Naive thymus-derived CD8-positive, alpha-beta T cell (primary cell): ENCODE measurements at regions not wholly inside any gene's neighbourhood (a gene's known extent, or its start where the extent isn't known, plus 50 kb on each side); places are given as distances from the start of the nearest gene placed in this dataset.

Experiments
- ATAC-seq, 2 donors: fragments of 150-1000 bp; cut with Tn5 transposase in 1 of 2; sonication (Bioruptor Pico), chemical (Tn5 transposase) in 1 of 2; 1 replicate in 1 of 2; 2 replicates in 1 of 2; pipeline ENCODE4 v1.10.0; 2021; ENCODE audit warnings: mild to moderate bottlenecking in 2 of 2, moderate library complexity in 2 of 2
- POLR2A ChIA-PET: fragments of 350-600 bp; sonication (Branson Sonifier 250); formaldehyde crosslinking; loops from one replicate; lab custom pipeline; 2021; ENCODE audit warnings: antibody characterized with exemption; lab: Charles Lee
- DNase-seq, 10 donors: peaks; one replicate each; pipeline versions ENCODE4 v3.0.0 to v3.0.0-alpha.2; 2020 to 2022
- H3K27ac Mint-ChIP-seq, 10 donors: one replicate each; pipeline ENCODE4 v1.8.0; 2020 to 2022; ENCODE audit warnings: mild to moderate bottlenecking in 10 of 10, mixed read lengths in 10 of 10, moderate library complexity in 4 of 10, inconsistent platforms in 1 of 10
- H3K27me3 Mint-ChIP-seq, 5 donors: one replicate each; pipeline ENCODE4 v1.8.0; 2021 to 2022; ENCODE audit warnings: mixed read lengths in 5 of 5
- H3K36me3 Mint-ChIP-seq, 3 donors: one replicate each; pipeline ENCODE4 v1.8.0; 2020 to 2022; ENCODE audit warnings: mixed read lengths in 3 of 3, mild to moderate bottlenecking in 2 of 3, inconsistent platforms in 1 of 3
- H3K4me1 Mint-ChIP-seq, 4 donors: one replicate each; pipeline ENCODE4 v1.8.0; 2021 to 2022; ENCODE audit warnings: mixed read lengths in 4 of 4
- H3K4me3 Mint-ChIP-seq, 10 donors: one replicate each; pipeline ENCODE4 v1.8.0; 2020 to 2022; ENCODE audit warnings: mild to moderate bottlenecking in 10 of 10, mixed read lengths in 10 of 10, moderate library complexity in 6 of 10, inconsistent platforms in 1 of 10
- H3K9me3 Mint-ChIP-seq, 9 donors: one replicate each; pipeline ENCODE4 v1.8.0; 2020 to 2022; ENCODE audit warnings: mixed read lengths in 9 of 9, mild to moderate bottlenecking in 3 of 9, inconsistent platforms in 1 of 9, moderate library complexity in 1 of 9

DNA sequence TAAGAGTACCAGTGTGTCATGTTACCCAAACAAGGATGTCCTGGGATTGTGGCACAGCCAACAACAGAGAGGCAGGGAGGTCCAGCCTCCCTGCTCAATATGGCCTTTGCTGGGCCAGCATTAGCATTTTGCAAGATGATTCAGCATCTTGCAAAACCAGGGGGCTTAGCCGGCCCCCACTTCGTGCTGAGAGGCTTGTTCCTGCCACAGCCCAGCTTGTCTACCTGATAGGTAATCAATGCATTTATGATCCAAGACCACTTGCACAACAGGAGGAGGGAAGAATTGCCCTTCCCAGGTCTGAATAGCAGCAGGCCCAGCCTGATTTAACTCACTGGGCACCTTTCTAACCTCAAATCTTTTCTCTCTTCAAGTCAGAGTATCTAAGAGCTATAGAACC, 189.0 kb upstream of the SYT13 start:
- no peak for DNase-seq
- H3K4me3 Mint-ChIP-seq: no peak overlapping the region
- no peak overlapping the region for H3K27ac Mint-ChIP-seq
- H3K4me1 Mint-ChIP-seq: no peaks in the 10 kb centered on the region
- no peaks in the 10 kb centered on the region for H3K9me3 Mint-ChIP-seq
- peaks cover 7 to 18% (median 13%) of the 10 kb centered on the region in 5 donors for H3K27me3 Mint-ChIP-seq
- POLR2A ChIA-PET: no interaction called here
- ATAC-seq: no peak
- H3K36me3 Mint-ChIP-seq: no peaks in the 10 kb centered on the region

DNA sequence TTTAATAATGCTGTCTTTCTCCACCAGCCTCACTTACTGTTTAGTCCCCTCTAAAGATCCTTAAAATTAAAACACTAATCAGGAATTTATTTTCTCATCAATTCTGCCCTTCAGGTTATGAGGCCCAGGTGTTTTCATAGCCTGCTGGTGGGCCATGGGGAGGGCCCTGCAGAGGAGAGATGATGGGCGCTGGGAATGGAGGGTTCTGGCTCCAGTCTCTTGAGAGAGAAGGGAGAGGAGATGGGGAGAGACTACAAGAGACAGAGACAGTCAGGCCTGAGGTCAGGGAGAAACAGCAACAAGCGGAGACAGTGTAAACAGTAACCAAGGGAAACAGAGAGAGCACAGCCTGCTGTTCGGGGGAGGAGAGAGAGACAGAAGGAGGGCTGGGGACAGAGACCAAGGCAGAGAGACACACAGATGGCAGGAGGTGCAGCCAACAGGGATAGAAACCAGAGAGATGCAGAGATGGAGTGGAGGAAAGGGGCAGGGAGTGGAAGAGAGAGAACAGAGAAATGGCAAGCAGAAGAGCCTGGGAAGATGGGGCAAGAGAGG, 187.3 kb upstream of the SYT13 start:
- Mint-ChIP-seq H3K27me3 (peaks cover 0 to 14% (median 8%) of the 10 kb centered on the region in 5 donors), H3K9me3 (no peaks in the 10 kb centered on the region), H3K27ac (no peak overlapping the region), H3K36me3 (no peaks in the 10 kb centered on the region), H3K4me3 (no peak overlapping the region), H3K4me1 (no peaks in the 10 kb centered on the region)
- DNase-seq: no peak
- POLR2A ChIA-PET: no interaction called here
- ATAC-seq: no peak

DNA sequence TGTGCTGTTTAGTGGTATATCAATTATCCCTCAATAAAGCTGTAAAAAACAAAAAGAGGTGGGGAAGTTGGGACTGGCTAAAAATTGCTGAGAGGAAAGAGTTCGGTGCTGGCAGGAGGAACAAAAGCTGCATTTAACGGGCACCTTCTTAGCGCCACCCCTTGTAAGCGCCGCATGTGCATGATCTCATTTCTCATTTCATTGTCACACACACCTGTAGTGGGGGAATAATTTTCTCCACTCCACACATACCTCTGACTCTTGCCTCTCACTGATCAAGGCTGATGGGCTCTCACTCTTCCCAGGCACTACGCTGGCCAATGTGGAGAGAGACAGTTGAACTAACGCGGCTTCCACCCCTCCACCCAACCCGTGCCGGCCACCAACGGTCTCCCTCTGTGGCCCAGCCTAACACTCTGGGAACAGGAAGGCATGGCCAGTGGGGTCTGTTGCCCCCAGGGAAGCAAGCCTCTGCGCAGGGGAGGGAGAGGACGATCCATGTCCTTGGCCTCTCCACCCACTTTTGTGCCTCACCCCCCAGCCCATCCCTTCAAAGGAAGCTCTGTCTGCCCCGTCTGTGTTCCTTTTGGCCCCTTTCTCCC, 186.7 kb upstream of the SYT13 start:
- H3K27ac Mint-ChIP-seq: no peak overlapping the region
- POLR2A ChIA-PET: no interaction called here
- DNase-seq: no peak
- H3K27me3 Mint-ChIP-seq: peaks cover 0 to 10% (median 7%) of the 10 kb centered on the region in 5 donors
- no peaks in the 10 kb centered on the region for H3K9me3 Mint-ChIP-seq
- H3K4me3 Mint-ChIP-seq: no peak overlapping the region
- no peaks in the 10 kb centered on the region for H3K4me1 Mint-ChIP-seq
- ATAC-seq: no peak
- H3K36me3 Mint-ChIP-seq: no peaks in the 10 kb centered on the region

DNA sequence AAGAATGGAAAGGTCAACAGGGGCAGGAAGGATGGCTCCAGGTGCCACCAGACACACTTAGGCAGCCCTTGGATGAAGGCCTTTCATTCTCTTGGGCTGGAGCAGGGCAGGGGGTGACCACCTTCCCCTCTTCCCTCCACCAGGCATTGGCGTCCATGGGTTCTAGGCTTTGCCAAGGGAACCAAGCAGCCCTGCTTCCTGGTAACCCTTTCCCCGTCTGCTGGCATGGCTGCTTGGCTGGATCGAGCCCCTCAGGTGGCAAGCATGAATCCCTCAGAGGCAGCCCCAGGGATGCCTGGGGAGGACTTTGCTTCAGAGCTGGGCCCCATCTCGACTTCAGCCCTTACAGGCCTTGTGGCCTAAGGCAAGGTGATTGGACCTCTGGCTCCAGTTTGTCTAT, 185.1 kb upstream of the SYT13 start:
- Mint-ChIP-seq H3K27me3 (peaks cover 0 to 8% (median 4%) of the 10 kb centered on the region in 5 donors), H3K4me3 (no peak overlapping the region), H3K27ac (no peak overlapping the region), H3K36me3 (no peaks in the 10 kb centered on the region), H3K4me1 (no peaks in the 10 kb centered on the region), H3K9me3 (no peaks in the 10 kb centered on the region)
- no peak for DNase-seq
- no peak for ATAC-seq
- POLR2A ChIA-PET: interaction anchor here (0.6 kb wide), 1 partner anchor 1285 kb away, joined by 3 read pairs; no protein-coding TSS in a partner anchor

DNA sequence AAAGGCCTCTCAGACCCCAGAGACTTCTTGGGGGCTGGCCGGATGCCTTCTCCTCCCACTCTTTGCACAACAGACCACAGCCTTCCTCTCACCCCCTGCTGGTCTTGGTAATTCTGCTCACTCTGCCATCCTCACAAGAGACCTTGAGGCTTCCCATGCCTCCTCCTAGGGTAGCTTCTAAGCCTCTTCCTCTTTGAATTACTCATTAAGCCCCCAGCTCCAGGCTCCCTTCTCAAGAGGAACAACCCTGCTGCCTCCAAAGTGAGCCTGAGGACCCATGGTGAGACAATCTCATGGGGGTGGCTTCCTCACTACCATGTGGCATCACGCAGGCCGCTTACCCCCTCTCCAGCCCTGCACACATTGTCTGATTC, 184.6 kb upstream of the SYT13 start:
- no peak overlapping the region for H3K27ac Mint-ChIP-seq
- peaks cover 0 to 8% (median 4%) of the 10 kb centered on the region in 5 donors for H3K27me3 Mint-ChIP-seq
- no peak for ATAC-seq
- no peak for DNase-seq
- H3K4me3 Mint-ChIP-seq: no peak overlapping the region
- no peaks in the 10 kb centered on the region for H3K4me1 Mint-ChIP-seq
- POLR2A ChIA-PET: no interaction called here
- H3K36me3 Mint-ChIP-seq: no peaks in the 10 kb centered on the region
- no peaks in the 10 kb centered on the region for H3K9me3 Mint-ChIP-seq

GRCh38 chr11:45470151-45470793, 184.1 kb upstream of the SYT13 start:
- POLR2A ChIA-PET: no interaction called here
- Mint-ChIP-seq H3K36me3 (no peaks in the 10 kb centered on the region), H3K4me3 (no peak overlapping the region), H3K27me3 (peaks cover 0 to 8% (median under 1%) of the 10 kb centered on the region in 5 donors), H3K27ac (no peak overlapping the region), H3K4me1 (no peaks in the 10 kb centered on the region), H3K9me3 (no peaks in the 10 kb centered on the region)
- DNase-seq: no peak
- no peak for ATAC-seq

GRCh38 chr11:45468267-45468856, 182.2 kb upstream of the SYT13 start:
- no peak for ATAC-seq
- DNase-seq: no peak
- H3K4me1 Mint-ChIP-seq: no peaks in the 10 kb centered on the region
- H3K27ac Mint-ChIP-seq: peak overlapping the region in 1 of 10 donors; percentile 5
- no peak overlapping the region for H3K4me3 Mint-ChIP-seq
- H3K36me3 Mint-ChIP-seq: no peaks in the 10 kb centered on the region
- H3K9me3 Mint-ChIP-seq: no peaks in the 10 kb centered on the region
- POLR2A ChIA-PET: no interaction called here
- peaks cover 0 to 6% (median 0%) of the 10 kb centered on the region in 5 donors for H3K27me3 Mint-ChIP-seq

GRCh38 chr11:45463541-45463940, 177.4 kb upstream of the SYT13 start:
- no peak overlapping the region for H3K27ac Mint-ChIP-seq
- H3K36me3 Mint-ChIP-seq: no peaks in the 10 kb centered on the region
- no peaks in the 10 kb centered on the region for H3K9me3 Mint-ChIP-seq
- no peak for ATAC-seq
- H3K27me3 Mint-ChIP-seq: peaks cover 0 to 3% (median 0%) of the 10 kb centered on the region in 5 donors
- no peak for DNase-seq
- POLR2A ChIA-PET: no interaction called here
- no peak overlapping the region for H3K4me3 Mint-ChIP-seq
- no peaks in the 10 kb centered on the region for H3K4me1 Mint-ChIP-seq

- DNase-seq: no peak
- Mint-ChIP-seq H3K36me3 (no peaks in the 10 kb centered on the region), H3K9me3 (peaks cover 0 to 4% (median 0%) of the 10 kb centered on the region in 9 donors), H3K4me1 (no peaks in the 10 kb centered on the region), H3K27ac (no peak overlapping the region), H3K4me3 (no peak overlapping the region), H3K27me3 (peaks cover 0 to 18% (median 6%) of the 10 kb centered on the region in 5 donors)
- POLR2A ChIA-PET: no interaction called here
- no peak for ATAC-seq
These were observed 175.4 kb upstream of the SYT13 start for GRCh38 chr11:45461514-45461913.

- Mint-ChIP-seq H3K4me1 (no peaks in the 10 kb centered on the region), H3K4me3 (no peak overlapping the region), H3K27me3 (peaks cover 6 to 27% (median 12%) of the 10 kb centered on the region in 5 donors), H3K27ac (no peak overlapping the region), H3K36me3 (no peaks in the 10 kb centered on the region), H3K9me3 (peaks cover 0 to 4% (median 0%) of the 10 kb centered on the region in 9 donors)
- no peak for ATAC-seq
- DNase-seq: no peak
- POLR2A ChIA-PET: no interaction called here
These were observed 173.3 kb upstream of the SYT13 start for GRCh38 chr11:45459491-45459890.

DNA sequence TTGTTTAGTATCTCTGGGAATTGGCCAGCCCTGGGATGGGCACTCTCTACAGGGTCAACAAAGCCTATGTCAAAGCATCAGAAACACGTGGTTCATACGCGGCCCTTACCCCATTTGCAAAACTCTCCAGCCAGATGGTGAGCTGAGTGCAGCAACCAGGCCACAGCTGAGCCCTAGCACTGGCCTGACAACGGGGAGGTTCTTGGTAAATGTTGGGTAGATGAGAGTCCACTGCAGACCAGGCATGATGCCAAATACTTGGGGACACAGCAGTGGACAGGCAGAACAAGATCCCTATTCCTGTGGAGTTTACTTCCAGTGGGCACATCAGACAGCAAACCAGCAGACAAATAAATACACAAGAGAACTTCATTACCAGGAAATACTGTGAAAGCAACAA, 172.1 kb upstream of the SYT13 start:
- no peaks in the 10 kb centered on the region for H3K36me3 Mint-ChIP-seq
- no peak for ATAC-seq
- peaks cover 0 to 4% (median 0%) of the 10 kb centered on the region in 9 donors for H3K9me3 Mint-ChIP-seq
- peaks cover 6 to 27% (median 12%) of the 10 kb centered on the region in 5 donors for H3K27me3 Mint-ChIP-seq
- H3K4me1 Mint-ChIP-seq: no peaks in the 10 kb centered on the region
- no peak for DNase-seq
- H3K27ac Mint-ChIP-seq: no peak overlapping the region
- POLR2A ChIA-PET: no interaction called here
- H3K4me3 Mint-ChIP-seq: no peak overlapping the region

GRCh38 chr11:45457649-45458048, 171.5 kb upstream of the SYT13 start:
- ATAC-seq (no peak), DNase-seq (no peak)
- no peak overlapping the region for H3K4me3 Mint-ChIP-seq
- peaks cover 0 to 4% (median 0%) of the 10 kb centered on the region in 9 donors for H3K9me3 Mint-ChIP-seq
- H3K27me3 Mint-ChIP-seq: peaks cover 6 to 27% (median 12%) of the 10 kb centered on the region in 5 donors
- POLR2A ChIA-PET: no interaction called here
- no peaks in the 10 kb centered on the region for H3K36me3 Mint-ChIP-seq
- no peak overlapping the region for H3K27ac Mint-ChIP-seq
- H3K4me1 Mint-ChIP-seq: no peaks in the 10 kb centered on the region

- ATAC-seq: no peak
- POLR2A ChIA-PET: no interaction called here
- no peak overlapping the region for H3K27ac Mint-ChIP-seq
- no peaks in the 10 kb centered on the region for H3K36me3 Mint-ChIP-seq
- peaks cover 6 to 27% (median 12%) of the 10 kb centered on the region in 5 donors for H3K27me3 Mint-ChIP-seq
- H3K4me1 Mint-ChIP-seq: no peaks in the 10 kb centered on the region
- peaks cover 0 to 4% (median 0%) of the 10 kb centered on the region in 9 donors for H3K9me3 Mint-ChIP-seq
- no peak overlapping the region for H3K4me3 Mint-ChIP-seq
- no peak for DNase-seq
These were observed 170.5 kb upstream of the SYT13 start for GRCh38 chr11:45456686-45457085.
